Endothelial cell of umbilical vein (primary cell): ENCODE measurements at regions not wholly inside any gene's neighbourhood (a gene's known extent, or its start where the extent isn't known, plus 50 kb on each side); places are given as distances from the start of the nearest gene placed in this dataset.
"Not testable (repeated sequence)": the region's sequence is repeated elsewhere in the genome, so short reads cannot be mapped to it uniquely, and the experiment has no call there.

ENCODE experiments used
- BruUV-seq: library from RNA; stranded (reverse); fragments of 400-500 nt; replicated peaks from 2 replicates; lab custom pipeline; 2021; lab: Mats Ljungman, UMichigan
- CTCF ChIA-PET: fragments of 300-600, 350-600 bp; sonication (Branson Sonifier 250); formaldehyde crosslinking; loops from one replicate; lab custom pipeline; 2021; ENCODE audit warnings: antibody characterized with exemption, inconsistent platforms; lab: Charles Lee
- POLR2A ChIA-PET: fragments of 300-600, 350-600 bp; sonication (Branson Sonifier 250); formaldehyde crosslinking; loops from one replicate; lab custom pipeline; 2021; ENCODE audit warnings: antibody characterized with exemption, inconsistent platforms; lab: Charles Lee
- DNase-seq: peaks from one replicate; pipeline ENCODE4 v3.0.0-alpha.2; 2011; ENCODE audit warnings: low read depth, low spot score
- FAIRE-seq: peaks from 2 replicates; lab custom pipeline; 2011; peaks lifted over from hg19 to GRCh38; lab: Jason Lieb, UNC
- H2AFZ ChIP-seq: 2 replicates; pipeline ENCODE4 v1.6.0; 2012; ENCODE audit warnings: low read depth, low read length, control low read depth, inconsistent platforms
- H3K27ac ChIP-seq: 2 replicates; pipeline ENCODE4 v1.5.1; 2011; ENCODE audit warnings: low read depth, mild to moderate bottlenecking, control low read depth, low read length, moderate library complexity; ENCODE audit not compliant: insufficient read depth
- H3K27me3 ChIP-seq, 2 experiments: 2 replicates each; pipeline versions ENCODE4 v1.6.0 to v1.6.1; 2011; ENCODE audit warnings: low read length in 2 of 2, mixed read lengths in 1 of 2; ENCODE audit not compliant: control insufficient read depth in 2 of 2, insufficient read depth in 2 of 2
- H3K36me3 ChIP-seq, 2 experiments: 2 replicates in 1 of 2; 3 replicates in 1 of 2; pipeline ENCODE4 v1.5.1; 2011; ENCODE audit warnings: low read length in 2 of 2, mild to moderate bottlenecking in 1 of 2, moderate library complexity in 1 of 2; ENCODE audit not compliant: control insufficient read depth in 2 of 2, insufficient read depth in 2 of 2; ENCODE audit errors: extremely low read depth in 1 of 2
- H3K4me1 ChIP-seq: 3 replicates; pipeline ENCODE4 v1.5.1; 2011; ENCODE audit warnings: mild to moderate bottlenecking, low read length; ENCODE audit not compliant: control insufficient read depth, insufficient read depth; ENCODE audit errors: extremely low read depth
- H3K4me2 ChIP-seq: 2 replicates; pipeline ENCODE4 v1.6.1; 2011; ENCODE audit warnings: low read length, control low read depth, mixed read lengths; ENCODE audit not compliant: insufficient read depth
- H3K4me3 ChIP-seq, 3 experiments: fragments of 200-600 bp in 1 of 3; sonication (generic), shearing (Covaris generic) in 1 of 3; replicated peaks in 1 of 3; 2 replicates each; pipeline ENCODE4 v1.5.1; 2011 to 2016; ENCODE audit warnings: control low read depth in 3 of 3, low read length in 3 of 3, mild to moderate bottlenecking in 2 of 3, inconsistent platforms in 1 of 3, low read depth in 1 of 3, moderate library complexity in 1 of 3; ENCODE audit not compliant: insufficient read depth in 1 of 3
- H3K79me2 ChIP-seq: 2 replicates; pipeline ENCODE4 v1.6.0; 2012; ENCODE audit warnings: low read length, inconsistent platforms; ENCODE audit not compliant: control insufficient read depth, insufficient read depth
- H3K9ac ChIP-seq: replicated peaks from 2 replicates; pipeline ENCODE3; 2011; ENCODE audit warnings: low read length, control low read depth; ENCODE audit not compliant: insufficient read depth; ENCODE audit errors: extremely low read depth
- H3K9me1 ChIP-seq: replicated peaks from 3 replicates; pipeline ENCODE4 v1.6.0; 2011; ENCODE audit warnings: mild to moderate bottlenecking, low read length; ENCODE audit not compliant: control insufficient read depth, insufficient read depth; ENCODE audit errors: extremely low read depth
- H3K9me3 ChIP-seq: replicated peaks from 2 replicates; pipeline ENCODE4 v1.5.1; 2012; ENCODE audit warnings: low read length, inconsistent platforms; ENCODE audit not compliant: control insufficient read depth, insufficient read depth
- H4K20me1 ChIP-seq: replicated peaks from 2 replicates; pipeline ENCODE3; 2011; ENCODE audit warnings: mild to moderate bottlenecking, low read length; ENCODE audit not compliant: control insufficient read depth, insufficient read depth; ENCODE audit errors: extremely low read depth
- EZH2 ChIP-seq: IDR thresholded peaks from 2 replicates; pipeline ENCODE4 v1.6.1; 2012; ENCODE audit warnings: borderline replicate concordance, low read depth, mild to moderate bottlenecking, moderate library complexity, low read length, inconsistent platforms; ENCODE audit not compliant: severe bottlenecking
- GATA2 ChIP-seq: IDR thresholded peaks from 2 replicates; pipeline ENCODE4 v1.7.0; 2011; ENCODE audit warnings: low read depth, mild to moderate bottlenecking, moderate library complexity, mixed read lengths, low read length; ENCODE audit not compliant: insufficient read length, insufficient read depth
- JUN ChIP-seq: IDR thresholded peaks from 2 replicates; pipeline ENCODE4 v1.6.1; 2011; ENCODE audit warnings: borderline replicate concordance, low read depth; ENCODE audit not compliant: insufficient read length, insufficient read depth
- MYC ChIP-seq: IDR thresholded peaks from one replicate; pipeline ENCODE4 v1.6.1; 2011; ENCODE audit warnings: mild to moderate bottlenecking, low read depth, low read length
- POLR2A ChIP-seq: IDR thresholded peaks from 2 replicates; pipeline ENCODE4 v1.6.1; 2012; ENCODE audit warnings: low read depth, mild to moderate bottlenecking, control low read depth, low read length
- dilution Hi-C: fragments of 300-500 bp; cut with MboI; formaldehyde crosslinking; loops from one replicate; pipeline ENCODE4 v1.15.0; 2019; ENCODE audit warnings: low sequenced_read_pairs; ENCODE audit not compliant: extremely low pct_ligation_motif_present
- intact Hi-C: fragments of 100-400 bp; cut with micrococcal nuclease; formaldehyde crosslinking; loops from one replicate; pipeline ENCODE4 v1.10.0; 2022

DNA sequence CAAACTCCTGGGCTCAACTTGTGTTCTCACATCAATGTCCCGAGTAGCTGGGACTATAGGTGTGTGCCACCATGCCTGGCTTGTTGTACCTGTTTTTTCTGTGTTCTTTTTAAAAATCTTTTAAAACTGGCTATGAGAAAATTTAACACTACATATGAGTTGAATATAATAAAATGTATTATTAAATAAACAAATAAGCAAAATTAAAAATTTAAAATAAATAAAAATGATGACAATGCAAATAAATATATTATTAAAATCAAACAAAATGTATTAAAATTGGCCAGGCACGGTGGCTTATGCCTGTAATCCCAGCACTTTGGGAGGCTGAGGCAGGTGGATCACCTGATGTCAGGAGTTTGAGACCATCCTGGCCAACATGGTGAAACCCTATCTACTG is 162.4 kb downstream of the ZFP64 start:
- POLR2A ChIA-PET, H3K9me1 ChIP-seq, H4K20me1 ChIP-seq, H3K27me3 ChIP-seq, H2AFZ ChIP-seq, FAIRE-seq, H3K4me3 ChIP-seq, H3K36me3 ChIP-seq, H3K9ac ChIP-seq, dilution Hi-C loops, H3K4me2 ChIP-seq, CTCF ChIA-PET, BruUV-seq, intact Hi-C loops, H3K9me3 ChIP-seq, H3K79me2 ChIP-seq, H3K27ac ChIP-seq, DNase-seq: not testable (repeated sequence)
- H3K4me1 ChIP-seq, result peaks cover 28% of the 10 kb centered on the region

DNA sequence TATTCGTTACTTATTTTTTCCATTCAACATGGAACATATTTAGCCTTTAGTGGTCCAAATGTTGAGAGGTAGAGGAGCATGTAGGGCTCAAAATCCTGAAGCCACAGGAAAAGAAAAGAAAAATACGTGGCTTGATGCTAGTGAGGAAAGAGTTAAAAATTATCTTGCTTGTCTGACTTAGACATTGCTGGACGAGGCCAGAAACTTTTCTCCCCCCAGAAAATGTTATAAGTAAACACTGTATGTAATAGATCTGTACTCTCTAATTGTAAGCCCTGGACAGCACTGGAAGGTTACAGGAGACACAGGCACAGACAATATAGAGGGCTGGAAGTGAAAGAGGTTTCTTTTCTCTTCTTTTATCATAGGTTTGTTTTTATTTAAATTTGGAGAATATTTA is 165.6 kb downstream of the ZFP64 start:
- ChIA-PET POLR2A (no interaction called here), CTCF (interaction anchor here (1.6 kb wide), 1 partner anchor 59 kb away, joined by 4 read pairs; no protein-coding TSS in a partner anchor)
- dilution Hi-C loops, result no loop called here
- Histone ChIP-seq H3K9ac (no peak overlapping the region), H3K9me3 (no peaks in the 10 kb centered on the region), H3K4me1 (peaks cover 5% of the 10 kb centered on the region), H3K27ac (no peak overlapping the region), H3K4me2 (no peak overlapping the region), H4K20me1 (no peaks in the 10 kb centered on the region), H3K27me3 (no peaks in the 10 kb centered on the region), H3K36me3 (no peaks in the 10 kb centered on the region), H3K79me2 (no peaks in the 10 kb centered on the region), H3K9me1 (no peaks in the 10 kb centered on the region), H2AFZ (no peak overlapping the region), H3K4me3 (no peak overlapping the region)
- no peak for FAIRE-seq
- TF ChIP-seq MYC (no peak), GATA2 (no peak), EZH2 (no peak), JUN (no peak), POLR2A (no peak)
- no peak for DNase-seq
- BruUV-seq, result no TSS peak
- intact Hi-C loops, result no loop called here
